OCI-M2 (cell line): ENCODE measurements at regions not wholly inside any gene's neighbourhood (a gene's known extent, or its start where the extent isn't known, plus 50 kb on each side); places are given as distances from the start of the nearest gene placed in this dataset.

Experiments used
- DNase-seq: peaks from one replicate; lab custom pipeline; 2025; ENCODE audit not compliant: unreplicated experiment; lab: John Stamatoyannopoulos, UW

DNA sequence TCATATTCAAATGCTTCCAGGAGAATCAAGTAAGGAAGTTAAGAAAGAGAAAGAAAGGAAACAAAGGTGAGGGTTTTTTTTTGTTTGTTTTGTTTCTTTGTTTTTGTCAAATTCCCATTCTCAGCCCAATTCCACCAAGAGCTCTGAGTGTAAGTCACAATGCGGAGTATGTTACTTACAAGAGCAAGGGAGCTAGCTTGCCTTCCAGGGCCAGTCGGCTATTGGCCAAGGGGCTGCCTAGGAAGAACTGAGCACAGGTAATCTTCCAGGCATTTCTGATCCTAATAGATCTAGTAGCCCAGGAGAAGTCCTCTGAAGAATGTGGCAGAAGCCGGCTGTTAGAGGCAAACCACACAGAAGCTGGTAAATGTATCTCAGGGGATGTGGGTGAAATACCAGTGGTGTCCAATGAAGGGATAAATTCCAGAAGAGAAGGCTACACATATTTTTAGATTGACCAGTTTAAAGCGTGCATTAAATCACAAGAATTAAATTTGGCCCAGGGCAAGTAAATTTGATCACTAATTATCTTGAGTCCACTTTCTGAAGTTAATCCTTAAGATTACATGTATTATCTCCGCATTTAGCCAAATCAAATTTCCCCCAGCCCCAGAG, 239.6 kb upstream of the ADAMTS5 start:
- DNase-seq = no peak

DNA sequence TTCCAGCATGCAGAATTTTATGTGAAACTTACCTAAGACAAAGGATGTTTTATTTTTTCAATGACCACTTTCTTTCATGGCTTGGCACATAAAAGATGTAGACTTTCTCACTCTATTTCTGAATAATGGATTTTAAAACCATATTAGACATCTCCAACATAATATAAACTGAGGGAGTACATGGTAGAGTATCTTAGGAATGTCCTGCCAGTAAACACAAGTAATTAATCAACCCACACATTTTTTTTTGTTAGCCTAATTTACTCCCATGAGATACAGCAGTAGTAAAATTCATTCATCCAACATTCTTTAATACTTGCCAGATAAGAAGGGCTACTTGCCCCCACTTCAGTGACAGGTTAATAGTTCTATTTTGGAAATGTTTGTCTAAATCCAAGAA, 235.4 kb upstream of the ADAMTS5 start:
- DNase-seq = no peak

DNA sequence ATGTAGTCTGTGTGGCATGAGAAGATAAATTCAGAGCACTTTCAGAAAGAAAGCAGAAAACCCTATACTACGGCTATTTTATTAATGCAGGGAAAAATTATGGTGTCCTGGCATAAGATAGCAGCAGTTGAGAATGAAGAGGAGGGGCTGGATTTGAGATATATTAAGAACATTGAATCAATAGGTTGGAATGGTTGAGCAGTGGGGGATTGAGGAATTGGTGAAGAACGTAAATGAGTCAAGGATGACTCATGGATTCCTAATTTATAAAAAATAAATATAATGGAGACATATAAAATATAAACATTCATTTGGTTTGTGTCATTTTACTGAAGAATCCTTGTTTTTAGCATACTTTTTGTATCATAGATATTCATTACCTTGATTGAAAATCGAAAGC, 234.3 kb upstream of the ADAMTS5 start:
- DNase-seq = no peak

DNA sequence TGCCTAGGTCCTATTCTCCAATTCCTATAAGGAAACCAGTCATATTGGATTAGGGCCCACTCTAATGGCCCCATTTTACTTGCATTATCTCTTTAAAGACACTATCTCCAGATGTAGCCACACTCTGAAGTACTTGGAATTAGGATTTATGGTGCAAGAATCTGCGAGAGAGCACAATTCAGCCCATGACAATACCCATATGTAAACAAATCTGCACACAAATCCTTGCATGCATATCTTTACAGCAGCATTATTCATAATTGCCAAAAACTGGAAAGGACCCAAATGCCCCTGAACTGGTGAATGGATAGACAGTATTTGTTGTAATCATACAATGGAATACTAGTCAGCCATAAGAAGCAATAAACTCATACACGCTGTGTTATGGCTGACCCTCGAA, 229.8 kb upstream of the ADAMTS5 start:
- DNase-seq = no peak

DNA sequence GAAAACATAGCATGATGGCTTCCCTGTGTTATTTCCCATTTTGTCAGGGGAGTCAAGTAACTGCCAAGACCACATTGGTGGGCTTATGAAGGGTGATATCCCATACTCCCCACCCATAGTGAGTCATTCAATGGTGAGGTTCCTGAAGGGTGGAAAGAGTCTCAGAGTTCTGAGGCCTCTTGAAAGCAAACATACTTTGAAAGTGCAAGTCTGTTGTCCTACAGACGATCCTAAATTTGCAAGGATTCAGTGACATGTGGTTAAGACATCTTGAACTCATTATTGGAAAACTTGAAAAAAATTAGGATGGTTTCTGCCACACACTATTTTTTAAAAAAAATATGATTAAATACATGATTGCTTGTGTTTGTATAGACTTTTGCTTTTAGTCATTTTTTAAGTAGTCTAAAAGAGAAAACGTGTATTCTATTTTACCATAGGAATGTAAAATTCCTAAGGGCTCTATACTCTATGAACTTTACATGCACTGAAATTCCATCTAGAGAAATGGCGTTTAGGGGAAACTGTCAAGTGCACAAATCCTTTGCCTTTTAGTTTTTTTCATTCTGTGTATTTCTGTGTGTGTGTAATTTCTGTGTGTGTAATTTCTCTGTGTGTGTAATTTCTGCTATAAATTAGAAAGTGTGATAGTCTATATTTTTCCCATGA, 225.5 kb upstream of the ADAMTS5 start:
- no peak for DNase-seq

DNA sequence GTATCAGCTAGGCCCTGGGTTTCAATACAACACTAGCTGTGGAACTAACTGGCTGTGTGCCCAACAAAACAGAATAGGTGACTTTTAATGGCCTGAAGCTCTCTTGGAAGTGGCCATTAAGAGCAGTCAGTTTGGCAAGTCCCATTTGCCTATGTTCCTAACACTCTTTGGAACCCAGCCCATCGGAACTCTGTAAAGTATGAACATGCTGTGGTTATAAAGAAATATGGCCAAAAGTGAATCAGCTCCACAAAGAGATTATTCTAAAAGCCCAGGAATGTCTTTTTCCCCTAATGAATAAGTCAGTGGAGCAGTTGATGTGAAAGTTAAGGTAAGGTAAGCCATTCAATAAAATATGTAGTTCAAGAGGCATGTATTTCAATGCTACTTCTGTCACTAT, 223.7 kb upstream of the ADAMTS5 start:
- no peak for DNase-seq

DNA sequence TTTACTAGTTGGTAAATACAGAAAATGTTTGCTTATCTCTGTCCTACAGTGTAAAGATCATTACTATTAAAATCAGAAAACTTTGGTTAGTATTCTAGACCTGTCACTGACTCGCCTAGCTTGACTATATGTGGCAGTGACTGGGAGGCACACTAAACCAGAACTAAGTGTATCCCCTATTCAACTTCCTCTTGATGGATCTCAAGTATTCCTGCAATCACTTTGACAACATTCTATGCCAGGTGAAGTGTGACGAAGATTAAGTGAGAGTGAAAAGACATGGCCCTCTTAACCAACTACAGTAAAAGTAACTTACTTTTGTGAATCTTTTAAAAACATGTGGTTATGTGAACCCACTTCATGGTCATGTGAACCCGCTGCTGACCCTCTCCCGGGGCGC, 223.0 kb upstream of the ADAMTS5 start:
- DNase-seq = no peak

DNA sequence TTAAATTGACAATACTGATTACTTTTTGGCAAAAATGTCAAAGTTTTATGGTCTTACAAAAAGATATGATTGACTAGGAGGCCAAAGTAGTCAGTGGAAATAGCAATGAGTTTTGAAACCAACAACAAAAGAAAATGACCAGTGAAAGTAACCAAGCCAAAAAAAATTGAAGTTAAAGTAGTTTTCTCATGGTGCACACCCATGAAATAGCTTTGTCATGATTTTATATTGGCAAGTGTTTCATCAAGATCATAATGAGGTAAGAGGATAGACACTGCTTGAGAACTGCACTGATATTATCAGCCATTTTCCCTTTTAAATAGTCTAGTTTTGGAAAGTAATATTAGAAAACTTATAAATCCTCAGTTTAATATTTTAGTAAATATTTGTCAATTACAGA, 206.2 kb upstream of the ADAMTS5 start:
- DNase-seq = no peak

DNA sequence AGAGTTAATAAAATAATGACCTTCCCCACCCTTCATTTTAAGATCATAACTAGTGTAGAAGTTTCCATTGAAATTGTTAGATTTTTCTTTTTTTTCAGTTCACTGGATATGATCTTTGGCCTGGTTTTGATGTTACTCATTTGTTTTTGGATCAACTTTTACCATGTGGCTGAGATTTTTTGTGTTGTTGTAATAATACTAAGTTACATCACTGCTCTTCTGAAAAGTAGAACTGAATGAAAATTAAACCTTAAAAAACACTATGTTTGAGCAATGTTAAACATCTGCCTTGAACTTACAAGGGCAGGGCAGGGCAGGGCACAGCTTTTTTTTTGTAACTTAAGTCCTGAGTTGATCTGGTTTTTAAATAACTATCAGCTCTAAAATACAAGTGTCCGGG, 204.8 kb upstream of the ADAMTS5 start:
- no peak for DNase-seq

DNA sequence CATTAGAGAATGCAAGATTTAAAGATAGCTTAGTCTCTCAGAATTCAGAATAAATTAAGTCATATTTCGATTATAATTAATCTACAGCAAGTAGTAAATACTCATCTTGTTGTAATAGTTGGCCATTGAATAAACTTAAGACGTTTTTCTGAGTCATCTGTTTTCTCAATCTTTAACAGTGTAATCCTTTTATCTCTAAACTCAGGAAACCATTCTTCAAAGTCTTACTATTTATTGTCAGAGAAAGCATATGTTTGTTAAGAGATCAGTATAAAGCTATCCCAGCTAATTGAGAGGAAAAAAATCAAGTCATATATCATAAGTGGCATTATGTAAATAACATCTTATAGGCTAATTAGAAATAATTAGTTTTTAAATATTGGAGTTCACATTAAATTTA, 201.2 kb upstream of the ADAMTS5 start:
- DNase-seq = no peak

DNA sequence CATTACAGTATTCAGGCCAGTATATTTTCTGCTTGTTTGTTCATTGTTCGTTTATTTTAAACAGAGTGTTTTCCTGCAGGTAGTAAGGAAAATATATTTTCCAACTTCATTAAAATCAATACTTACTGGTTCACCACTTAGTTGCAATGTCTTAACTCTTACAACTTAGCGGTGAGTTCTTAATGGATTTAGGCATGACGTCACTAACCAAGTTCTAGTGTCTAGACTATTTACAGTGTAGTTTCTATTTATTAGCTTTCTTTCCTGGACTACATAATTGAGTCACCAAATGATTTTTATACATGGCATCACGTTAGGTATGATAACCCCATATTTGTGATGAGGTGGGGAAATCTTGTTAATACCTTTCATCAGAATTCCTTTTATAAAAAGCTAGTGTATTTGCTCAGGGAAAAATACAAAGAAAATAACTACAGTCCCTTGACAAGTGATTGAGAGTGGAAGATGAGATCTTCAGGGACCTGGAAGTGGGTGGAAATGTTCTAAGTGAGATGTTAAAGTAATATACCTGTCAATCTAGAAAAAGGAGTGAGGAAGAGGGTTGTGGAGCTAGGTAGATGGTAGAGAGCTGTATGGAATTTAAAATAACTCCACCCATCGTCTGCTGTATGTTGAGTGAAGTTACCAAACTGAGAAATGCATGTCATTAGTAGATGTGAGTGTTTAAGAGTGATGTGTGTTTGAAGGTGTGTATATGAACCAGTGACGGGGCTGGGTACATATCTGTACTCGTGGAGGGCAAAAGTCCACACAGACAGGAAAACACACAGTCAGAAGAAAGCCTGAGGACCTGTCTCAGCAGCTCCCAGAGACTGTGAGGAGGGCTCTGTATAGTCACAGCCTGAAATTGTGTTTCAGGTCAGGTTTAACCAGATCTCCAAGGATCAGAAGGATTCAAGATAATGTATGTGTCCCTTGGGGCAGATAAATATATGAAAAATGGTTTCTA, 197.6 kb upstream of the ADAMTS5 start:
- DNase-seq = no peak

DNA sequence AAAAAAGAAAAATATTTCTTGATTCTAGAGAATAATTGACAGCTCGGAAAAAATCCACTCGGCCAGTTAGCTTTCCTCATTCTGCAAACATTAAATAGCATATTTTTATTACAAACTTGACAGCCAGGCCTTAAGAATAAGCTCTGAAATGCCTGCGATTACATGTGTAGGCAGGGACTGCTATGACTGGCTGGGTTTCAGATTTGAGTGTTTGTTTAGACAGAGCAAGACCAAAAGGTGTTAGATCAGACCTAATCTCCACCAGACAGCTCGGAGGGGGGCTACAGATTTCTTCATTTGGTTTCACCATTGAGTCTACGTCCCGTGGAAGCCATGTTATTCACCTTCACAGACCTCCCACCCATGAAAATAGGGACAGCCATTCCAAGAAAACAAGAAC, 192.1 kb upstream of the ADAMTS5 start:
- no peak for DNase-seq

DNA sequence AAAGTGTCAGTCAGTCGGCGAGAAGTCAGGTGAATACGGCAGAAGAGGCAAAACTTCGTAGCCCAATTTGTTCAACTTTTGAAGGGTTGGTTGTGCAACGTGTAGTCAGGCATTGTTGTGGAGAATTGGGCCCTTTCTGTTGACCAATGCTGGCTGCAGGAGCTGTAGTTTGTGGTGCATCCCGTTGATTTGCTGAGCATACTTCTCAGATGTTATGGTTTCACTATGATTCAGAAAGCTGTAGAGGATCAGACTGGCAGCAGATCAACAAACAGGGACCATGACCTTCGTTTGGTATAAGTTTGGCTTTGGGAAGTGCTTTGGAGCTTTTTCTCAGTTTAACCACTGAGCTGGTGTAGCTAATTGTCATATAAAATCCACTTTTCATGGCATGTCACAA, 190.2 kb upstream of the ADAMTS5 start:
- no peak for DNase-seq

DNA sequence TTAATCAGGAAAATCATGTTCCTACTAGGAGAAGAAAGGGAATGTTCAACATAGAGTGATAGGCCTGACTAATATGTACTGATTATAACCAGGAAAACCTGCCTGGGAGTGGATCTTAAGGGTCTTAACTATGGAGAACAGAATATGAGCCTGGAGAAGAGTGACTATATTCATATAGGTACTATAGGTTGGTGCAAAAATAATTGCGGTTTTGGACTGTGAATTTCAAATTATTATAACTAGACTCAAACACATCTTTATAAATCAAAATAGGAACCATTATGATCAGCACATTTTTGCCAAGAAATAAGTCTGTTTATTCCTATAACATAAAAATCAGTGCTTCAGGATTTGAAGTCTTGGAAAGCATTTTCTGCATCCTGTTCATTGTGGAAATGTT, 189.8 kb upstream of the ADAMTS5 start:
- no peak for DNase-seq

DNA sequence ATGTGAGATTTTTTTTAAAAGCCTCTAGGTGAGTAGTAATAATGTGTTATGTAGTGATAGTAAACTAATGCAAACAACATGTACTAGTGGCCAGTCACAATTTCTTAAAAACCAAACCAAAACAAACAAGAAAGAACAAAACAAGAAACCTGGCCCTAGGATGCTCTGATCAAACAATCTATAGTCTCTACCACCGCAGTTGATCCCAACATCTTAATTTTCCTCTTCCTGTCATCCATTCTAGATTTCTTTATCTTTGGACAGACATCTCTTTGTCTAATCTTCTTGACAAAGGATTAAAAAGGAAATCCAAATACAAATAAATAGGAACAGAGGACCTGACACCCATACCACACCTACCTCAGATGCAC, 188.2 kb upstream of the ADAMTS5 start:
- no peak for DNase-seq

DNA sequence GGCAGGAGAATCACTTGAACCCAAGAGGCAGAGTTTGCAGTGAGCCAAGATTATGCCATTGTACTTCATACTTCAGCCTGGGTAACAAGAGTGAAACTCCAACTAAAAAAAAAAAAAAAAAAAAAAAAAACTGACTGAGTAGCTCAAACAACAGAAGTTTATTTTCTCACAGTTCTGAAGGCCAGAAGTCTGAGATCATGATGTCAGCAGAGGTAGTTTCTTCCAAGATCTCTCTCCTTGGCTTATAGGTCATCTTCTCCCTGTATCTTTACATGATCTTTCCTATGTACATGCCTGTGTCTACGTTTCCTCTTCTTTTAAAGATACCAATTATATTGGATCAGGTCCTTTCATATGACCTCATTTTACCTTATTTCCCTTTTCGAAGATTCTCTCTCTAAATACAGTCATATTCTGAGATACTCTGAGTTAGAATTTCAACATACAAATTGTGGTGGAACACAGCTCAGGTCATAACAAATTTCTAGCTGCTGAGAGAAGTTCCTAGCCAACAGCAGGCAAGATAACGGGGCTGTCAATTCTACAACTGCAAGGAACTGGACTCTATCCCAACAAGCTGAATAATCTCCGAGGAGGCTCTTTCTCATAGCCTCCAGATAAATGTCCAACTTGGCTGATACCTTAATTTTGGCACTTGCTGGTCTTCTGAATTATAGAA, 187.7 kb upstream of the ADAMTS5 start:
- no peak for DNase-seq

DNA sequence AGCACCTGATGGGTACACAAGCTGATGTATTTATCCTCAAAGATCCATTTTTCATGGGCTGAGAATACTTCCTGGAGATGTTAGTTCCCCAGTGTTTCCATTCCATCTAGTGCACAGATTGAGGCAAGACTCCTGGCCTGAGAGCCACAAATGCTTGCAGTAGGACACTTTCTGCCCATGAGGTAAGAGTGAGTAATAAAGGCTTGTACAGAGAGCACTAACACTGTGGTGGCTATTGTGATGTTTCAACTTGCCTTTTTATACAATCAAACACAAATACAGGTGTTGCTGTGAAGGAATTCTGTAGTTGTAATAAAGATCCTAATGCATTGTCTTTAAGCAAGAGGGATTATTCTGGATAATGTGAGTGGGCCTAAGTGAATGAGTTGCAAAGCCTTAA, 186.1 kb upstream of the ADAMTS5 start:
- DNase-seq = no peak

DNA sequence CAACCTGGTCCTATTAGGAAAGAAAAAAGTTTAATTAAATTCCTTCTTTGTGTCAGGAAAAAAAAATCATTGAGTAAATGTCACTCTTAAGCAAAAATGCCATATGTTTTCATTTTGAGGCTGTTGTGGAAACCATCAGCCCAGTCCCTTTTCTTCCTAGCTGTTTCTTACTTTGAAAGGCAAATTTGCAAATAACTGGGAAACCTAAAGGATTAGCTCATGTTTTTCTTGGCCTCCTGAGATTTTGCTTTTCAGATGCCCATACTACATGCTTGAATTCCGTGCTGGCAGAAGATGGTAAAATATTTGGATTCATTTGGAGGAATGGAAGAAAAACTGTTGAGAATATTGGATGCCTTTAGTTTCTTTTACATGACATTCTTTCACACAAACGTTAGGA, 182.1 kb upstream of the ADAMTS5 start:
- DNase-seq = no peak

DNA sequence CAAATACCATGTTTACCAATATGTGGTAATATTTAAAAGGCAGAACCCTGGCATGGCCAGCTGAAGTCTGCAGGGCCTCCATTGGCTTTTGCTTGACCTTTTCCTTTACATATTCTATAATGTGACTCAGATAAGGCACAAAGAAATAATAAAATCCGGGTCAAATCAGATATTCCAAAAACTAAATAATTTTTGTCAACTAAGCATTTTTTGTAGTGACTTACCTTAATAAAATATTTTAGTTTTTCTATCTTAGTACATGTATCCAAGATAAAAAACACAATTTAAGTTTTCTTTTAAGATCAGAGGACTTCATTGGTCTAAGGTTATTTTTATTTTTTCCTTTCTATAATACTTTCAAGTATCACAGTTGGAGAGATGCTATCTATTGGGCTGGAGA, 179.4 kb upstream of the ADAMTS5 start:
- DNase-seq = no peak

DNA sequence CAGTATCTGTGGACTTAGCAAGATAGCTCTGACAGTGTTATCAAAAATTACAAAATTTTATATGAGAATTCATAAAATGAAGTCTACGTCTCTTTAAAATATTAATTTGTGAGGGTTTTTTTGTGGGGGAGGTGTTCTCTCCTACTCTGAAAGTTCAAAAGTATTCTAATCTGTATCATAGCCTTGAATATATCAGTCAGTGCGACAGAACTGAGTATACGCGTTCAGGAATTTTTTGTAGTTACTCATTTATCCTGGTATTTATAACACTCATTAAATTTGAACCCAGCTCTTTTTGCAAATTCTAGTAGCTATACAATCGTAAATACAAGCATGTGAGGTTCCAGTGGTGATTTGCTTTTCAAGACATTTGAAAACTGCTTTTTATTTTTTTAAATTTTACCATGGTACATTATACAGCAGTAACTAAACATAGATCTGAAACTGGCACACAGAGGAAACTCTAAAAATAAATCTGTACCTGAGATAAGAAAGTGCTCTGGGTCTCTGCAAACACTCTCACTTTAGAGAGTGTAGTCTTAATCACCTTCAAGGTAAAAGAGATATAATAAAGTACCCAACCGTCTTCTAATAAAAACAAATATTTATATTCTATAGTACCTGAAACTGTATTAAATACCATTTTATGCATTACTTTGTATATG, 178.4 kb upstream of the ADAMTS5 start:
- no peak for DNase-seq

DNA sequence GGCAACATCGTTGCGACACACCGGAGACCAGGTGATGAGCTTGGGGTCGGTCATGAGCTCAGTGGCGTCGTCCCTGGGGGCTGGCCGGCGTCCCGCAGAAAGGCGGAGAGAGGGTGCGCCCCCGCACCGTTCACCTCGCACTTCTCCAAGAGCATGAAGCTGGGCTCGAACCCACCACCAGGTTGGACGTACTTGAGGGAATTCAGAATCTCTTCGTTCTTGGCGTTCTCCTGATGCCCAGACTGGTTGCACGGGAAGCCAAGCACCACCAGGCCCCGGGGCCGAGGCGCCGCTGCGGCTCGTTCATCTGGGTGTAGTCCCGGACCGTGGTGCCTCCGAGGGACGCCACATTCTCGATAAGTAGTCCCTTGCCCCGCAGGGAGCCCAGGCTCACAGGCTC, 176.6 kb upstream of the ADAMTS5 start:
- no peak for DNase-seq
